Suprapubic skin (tissue), 3 donors: ENCODE measurements at regions not wholly inside any gene's neighbourhood (a gene's known extent, or its start where the extent isn't known, plus 50 kb on each side); places are given as distances from the start of the nearest gene placed in this dataset.

Experiments
- EP300 ChIP-seq: sonication (generic); formaldehyde crosslinking; IDR thresholded peaks from one replicate; pipeline ENCODE4 v1.6.1; 2017; ENCODE audit warnings: antibody characterized with exemption
- POLR2A ChIP-seq, 2 donors: fragments of 450-650 bp; IDR thresholded peaks; one replicate each; pipeline ENCODE4 v1.6.1; 2017; ENCODE audit warnings: antibody characterized with exemption in 2 of 2, mild to moderate bottlenecking in 2 of 2, moderate library complexity in 2 of 2
- TF ChIP-seq, protein P1 (sequence below), 2 donors: fragments of 200-600 bp in 1 of 2; fragments of 450-650 bp in 1 of 2; sonication (generic) in 1 of 2; IDR thresholded peaks; one replicate each; pipeline ENCODE4 v1.5.1; 2016 to 2019; ENCODE audit warnings: antibody characterized with exemption in 2 of 2, mild to moderate bottlenecking in 1 of 2, moderate library complexity in 1 of 2

DNA sequence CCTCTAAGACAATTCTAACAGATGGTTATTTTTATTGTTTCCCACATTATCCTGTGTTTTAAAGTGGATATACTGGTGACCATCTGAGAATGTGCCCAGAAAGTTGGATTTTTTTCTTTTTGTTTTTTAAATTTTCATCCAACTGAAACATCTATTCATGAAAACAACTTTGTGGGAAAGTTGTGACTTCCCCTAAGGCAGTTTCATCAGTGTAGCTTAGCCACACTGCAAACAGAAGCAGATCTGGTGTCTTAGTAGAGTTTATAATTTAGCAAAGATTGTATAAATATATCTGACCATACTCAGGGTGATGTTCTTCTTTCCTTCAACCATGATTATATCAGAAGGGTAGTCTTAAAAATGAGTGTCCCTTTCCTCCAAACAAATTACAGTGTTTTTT is 1241.3 kb downstream of the MAT2B start:
- TF ChIP-seq, protein P1, sequence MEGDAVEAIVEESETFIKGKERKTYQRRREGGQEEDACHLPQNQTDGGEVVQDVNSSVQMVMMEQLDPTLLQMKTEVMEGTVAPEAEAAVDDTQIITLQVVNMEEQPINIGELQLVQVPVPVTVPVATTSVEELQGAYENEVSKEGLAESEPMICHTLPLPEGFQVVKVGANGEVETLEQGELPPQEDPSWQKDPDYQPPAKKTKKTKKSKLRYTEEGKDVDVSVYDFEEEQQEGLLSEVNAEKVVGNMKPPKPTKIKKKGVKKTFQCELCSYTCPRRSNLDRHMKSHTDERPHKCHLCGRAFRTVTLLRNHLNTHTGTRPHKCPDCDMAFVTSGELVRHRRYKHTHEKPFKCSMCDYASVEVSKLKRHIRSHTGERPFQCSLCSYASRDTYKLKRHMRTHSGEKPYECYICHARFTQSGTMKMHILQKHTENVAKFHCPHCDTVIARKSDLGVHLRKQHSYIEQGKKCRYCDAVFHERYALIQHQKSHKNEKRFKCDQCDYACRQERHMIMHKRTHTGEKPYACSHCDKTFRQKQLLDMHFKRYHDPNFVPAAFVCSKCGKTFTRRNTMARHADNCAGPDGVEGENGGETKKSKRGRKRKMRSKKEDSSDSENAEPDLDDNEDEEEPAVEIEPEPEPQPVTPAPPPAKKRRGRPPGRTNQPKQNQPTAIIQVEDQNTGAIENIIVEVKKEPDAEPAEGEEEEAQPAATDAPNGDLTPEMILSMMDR (IDR thresholded peaks at IDR 0.05): no peak
- TF ChIP-seq EP300 (no peak), POLR2A (IDR thresholded peaks at IDR 0.05) (no peak)
